ENCODE measurements at regions not wholly inside any gene's neighbourhood (a gene's known extent, or its start where the extent isn't known, plus 50 kb on each side); places are given as distances from the start of the nearest gene placed in this dataset.

DNA sequence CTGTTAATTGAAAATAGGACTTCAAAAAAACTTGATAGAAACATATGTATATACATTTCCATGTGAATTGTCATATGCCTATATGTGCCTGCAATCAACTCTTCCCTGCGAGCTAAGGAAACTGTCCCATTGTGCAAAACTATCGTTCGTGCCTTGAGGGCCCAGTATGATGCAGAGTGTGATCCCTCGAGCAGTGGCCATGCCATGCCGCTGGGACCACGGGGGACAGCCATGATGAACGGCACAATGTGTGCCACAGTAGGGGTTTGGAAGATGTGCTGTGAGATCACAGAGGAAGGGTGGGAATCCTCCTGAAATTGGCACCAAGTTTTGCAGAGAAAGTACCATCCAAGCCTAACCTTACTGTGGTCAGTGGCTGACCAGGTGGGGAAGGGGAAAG lies 118.1 kb upstream of the SOX1 start:
- DNase-seq (ENCODE audit: extremely low read depth, low read depth) = no peak

- no peak for DNase-seq (ENCODE audit: extremely low read depth, low read depth)
These were observed 117.6 kb upstream of the SOX1 start for GRCh38 chr13:111949311-111949710.

GRCh38 chr13:111950697-111951096 lies 116.3 kb upstream of the SOX1 start:
- no peak for DNase-seq (ENCODE audit: extremely low read depth, low read depth)

DNA sequence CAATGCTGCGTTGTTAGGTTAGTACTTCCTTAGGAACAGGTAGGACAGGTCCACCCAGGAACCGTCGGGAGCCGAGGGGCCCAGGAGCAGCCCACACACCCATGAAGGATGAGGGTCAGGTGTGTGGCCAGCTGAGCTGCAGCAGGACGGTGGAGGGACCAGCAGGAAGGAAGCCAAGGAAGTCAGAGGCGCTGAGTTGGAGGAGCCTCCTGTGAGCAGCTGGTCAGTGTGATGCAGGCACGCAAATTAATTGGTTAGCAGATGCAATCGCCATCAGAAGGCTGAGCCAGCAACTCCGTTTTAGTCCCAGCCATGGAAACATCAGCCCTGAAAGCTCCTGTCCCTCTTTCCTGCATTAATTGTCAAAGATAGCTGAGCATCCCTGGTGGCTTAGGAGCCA lies 114.9 kb upstream of the SOX1 start:
- no peak for DNase-seq (ENCODE audit: extremely low read depth, low read depth)

DNA sequence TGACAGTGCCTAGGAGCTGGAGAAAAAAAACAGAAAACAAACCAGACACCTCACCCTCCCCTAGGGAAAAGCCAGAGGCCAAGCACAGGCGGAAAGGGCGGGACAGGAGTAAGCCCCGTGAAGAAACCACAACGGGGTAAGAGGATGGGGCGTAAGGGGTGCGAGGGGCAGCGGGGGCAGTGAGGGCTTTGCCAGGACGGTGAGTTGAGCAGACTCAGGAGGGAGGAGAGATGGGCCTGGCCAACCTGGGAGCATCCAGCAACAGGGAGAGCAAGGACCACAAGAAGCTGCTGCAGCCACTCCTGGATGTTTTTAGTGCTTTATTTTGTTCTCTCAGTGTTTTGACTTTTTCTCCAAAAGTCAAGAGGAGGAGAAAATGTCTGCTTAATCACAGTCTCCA lies 114.1 kb upstream of the SOX1 start:
- DNase-seq (ENCODE audit: extremely low read depth, low read depth) = no peak

DNA sequence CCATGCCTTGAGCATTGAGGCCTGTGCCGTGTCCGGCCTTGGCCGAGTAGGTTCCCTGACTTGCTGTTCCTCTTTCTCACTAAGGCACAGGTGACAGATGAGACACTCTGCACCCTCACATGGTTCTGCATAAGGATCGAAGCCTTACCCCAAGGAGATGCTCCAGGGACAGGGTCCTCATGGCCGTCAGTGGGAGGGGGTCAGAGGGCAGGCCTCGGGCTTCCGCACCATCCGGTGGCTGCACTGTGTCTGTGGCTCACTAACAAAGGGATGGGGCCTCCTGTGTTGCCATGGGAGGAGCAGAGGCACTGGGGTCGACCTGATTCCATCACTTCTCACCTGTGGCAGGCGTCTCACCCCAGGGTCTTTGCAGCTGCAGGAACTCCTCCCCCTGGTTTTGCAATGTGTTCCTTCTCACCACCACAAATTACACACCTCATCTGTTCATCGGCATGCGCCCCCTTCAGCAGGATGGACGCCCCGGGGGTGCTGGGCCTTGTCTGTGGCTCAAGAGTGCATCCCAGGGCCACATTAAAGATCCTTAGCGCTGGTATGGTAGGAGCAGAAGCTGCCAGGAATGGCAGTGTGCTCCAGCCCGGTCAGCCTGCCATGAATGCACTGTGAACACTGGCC lies 113.3 kb upstream of the SOX1 start:
- DNase-seq (ENCODE audit: extremely low read depth, low read depth) = no peak

DNA sequence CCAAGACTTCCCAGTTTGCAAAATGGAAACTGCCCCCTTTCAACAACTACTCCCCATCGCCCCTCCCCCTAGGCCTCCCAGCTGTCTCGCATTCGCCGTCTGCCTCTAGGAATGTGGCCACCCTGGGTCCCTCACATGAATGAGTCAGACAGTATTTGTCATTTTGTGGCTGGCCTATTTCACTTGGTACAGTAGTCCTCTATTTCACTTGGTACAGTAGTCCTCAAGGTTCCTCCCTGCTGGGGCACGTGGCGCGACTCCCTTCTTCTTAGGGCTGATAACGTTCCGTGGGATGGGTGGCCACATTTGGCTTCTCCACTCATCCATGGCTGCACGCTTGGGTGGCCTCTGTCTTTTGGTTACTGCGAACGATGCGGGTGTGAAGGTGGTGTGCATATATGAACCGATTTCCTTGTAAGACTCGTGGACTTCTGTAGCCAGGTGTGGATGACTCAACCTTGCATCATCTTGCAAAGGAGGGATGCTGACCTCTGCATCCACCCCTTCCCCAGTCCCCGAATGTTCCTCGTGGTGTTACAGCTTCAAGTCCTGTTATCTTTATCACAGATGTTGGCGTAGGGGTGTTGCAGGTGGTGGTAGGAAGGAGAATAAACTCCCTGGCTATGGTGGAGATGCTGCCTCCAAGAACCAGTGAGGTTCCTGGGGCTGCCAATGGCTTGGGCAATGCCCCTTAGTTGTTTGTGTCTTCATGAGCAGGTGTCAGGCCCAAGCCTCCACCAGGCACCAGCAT lies 112.1 kb upstream of the SOX1 start:
- DNase-seq (ENCODE audit: extremely low read depth, low read depth) = no peak

- no peak for DNase-seq (ENCODE audit: extremely low read depth, low read depth)
These were observed 111.4 kb upstream of the SOX1 start for GRCh38 chr13:111955412-111956065.

- DNase-seq (ENCODE audit: extremely low read depth, low read depth) = no peak
These were observed 110.4 kb upstream of the SOX1 start for GRCh38 chr13:111956261-111957151.

DNA sequence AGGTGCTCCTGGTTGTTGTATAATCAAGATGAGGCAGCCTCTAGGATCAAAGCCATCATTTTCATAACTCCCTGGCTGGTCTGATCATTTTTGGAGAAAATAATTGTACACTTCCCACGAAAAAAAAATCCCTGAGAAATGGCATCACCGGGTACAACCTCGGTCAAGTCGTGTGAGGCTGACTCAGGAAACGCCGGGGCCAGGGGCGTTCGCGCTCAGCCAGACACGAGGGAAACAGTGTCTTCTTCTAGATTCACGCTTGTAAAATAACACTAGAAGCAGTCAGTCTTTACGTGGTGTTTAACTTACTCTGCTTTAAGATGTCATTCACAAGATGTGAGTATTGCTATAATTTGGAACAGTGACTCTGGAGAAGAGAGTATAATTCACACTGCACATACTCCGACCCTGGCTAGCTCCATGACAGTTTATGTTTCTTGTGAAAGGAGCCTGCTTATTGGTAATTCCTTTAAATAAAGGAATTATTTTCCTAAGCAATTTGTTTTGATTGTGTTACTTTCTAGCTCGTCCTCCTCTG lies 109.0 kb upstream of the SOX1 start:
- no peak for DNase-seq (ENCODE audit: extremely low read depth, low read depth)

GRCh38 chr13:111958612-111959395 lies 108.1 kb upstream of the SOX1 start:
- no peak for DNase-seq (ENCODE audit: extremely low read depth, low read depth)

GRCh38 chr13:111960152-111960772 lies 106.7 kb upstream of the SOX1 start:
- DNase-seq (ENCODE audit: extremely low read depth, low read depth) = no peak

- no peak for DNase-seq (ENCODE audit: extremely low read depth, low read depth)
These were observed 105.7 kb upstream of the SOX1 start for GRCh38 chr13:111961236-111961635.

- no peak for DNase-seq (ENCODE audit: extremely low read depth, low read depth)
These were observed 105.2 kb upstream of the SOX1 start for GRCh38 chr13:111961651-111962192.

- no peak for DNase-seq (ENCODE audit: extremely low read depth, low read depth)
These were observed 104.5 kb upstream of the SOX1 start for GRCh38 chr13:111962431-111962891.

GRCh38 chr13:111963031-111963430 lies 103.9 kb upstream of the SOX1 start:
- no peak for DNase-seq (ENCODE audit: extremely low read depth, low read depth)

- no peak for DNase-seq (ENCODE audit: extremely low read depth, low read depth)
These were observed 102.4 kb upstream of the SOX1 start for GRCh38 chr13:111964411-111965035.

DNA sequence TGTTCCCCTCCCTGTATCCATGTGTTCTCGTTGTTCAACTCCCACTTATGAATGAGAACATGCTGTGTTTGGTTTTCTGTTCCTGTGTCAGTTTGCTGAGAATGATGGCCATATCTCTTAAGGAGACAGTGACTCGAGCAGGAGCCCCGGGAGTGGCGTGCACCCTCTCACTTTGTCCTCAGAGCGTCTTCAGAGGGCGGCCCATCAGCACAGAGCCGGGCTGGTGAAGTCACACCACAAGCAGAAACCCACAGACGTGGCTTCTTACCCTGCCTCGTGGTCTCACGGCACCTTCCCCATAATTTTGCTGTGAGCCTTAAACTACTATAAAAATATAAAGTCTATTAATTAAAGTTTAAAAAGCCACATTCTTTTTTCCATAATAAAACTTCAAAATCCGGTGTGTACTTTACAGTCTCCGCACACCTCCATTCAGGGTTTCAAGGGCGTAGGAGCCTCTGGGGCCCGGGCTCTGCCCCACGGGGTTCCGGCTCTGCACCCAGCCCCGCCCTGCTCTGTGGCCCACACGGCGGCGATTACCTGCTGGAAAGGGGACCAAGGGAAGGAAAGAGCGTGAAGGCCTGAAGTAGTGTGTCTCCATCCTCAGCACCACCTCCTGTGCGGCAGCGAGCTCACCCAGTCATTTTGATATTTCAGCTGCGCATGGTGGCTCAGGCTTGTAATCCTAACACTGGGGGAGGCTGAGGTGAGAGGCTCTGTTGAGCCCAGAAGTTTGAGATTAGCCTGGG lies 101.3 kb upstream of the SOX1 start:
- no peak for DNase-seq (ENCODE audit: extremely low read depth, low read depth)

Measured in NCI-H460 (cell line).